Karpas-422 (cell line): ENCODE measurements at regions not wholly inside any gene's neighbourhood (a gene's known extent, or its start where the extent isn't known, plus 50 kb on each side); places are given as distances from the start of the nearest gene placed in this dataset.
"Not testable (repeated sequence)": the region's sequence is repeated elsewhere in the genome, so short reads cannot be mapped to it uniquely, and the experiment has no call there.

Experiments used
- DNase-seq: peaks from one replicate; pipeline ENCODE4 v3.0.0-alpha.2; 2015
- H2AFZ ChIP-seq: fragments of 200-600 bp; sonication (generic); 2 replicates; pipeline ENCODE4 v1.6.1; 2014; ENCODE audit warnings: antibody characterized with exemption, low read length, mixed read lengths
- H3K27ac ChIP-seq: fragments of 200-600 bp; sonication (generic); 2 replicates; pipeline ENCODE4 v1.5.1; 2014; ENCODE audit warnings: mild to moderate bottlenecking, low read length, moderate library complexity
- H3K27me3 ChIP-seq: fragments of 200-600 bp; sonication (generic); 2 replicates; pipeline ENCODE4 v1.6.1; 2014; ENCODE audit warnings: low read length, mixed read lengths
- H3K36me3 ChIP-seq: fragments of 200-600 bp; sonication (generic); 2 replicates; pipeline ENCODE4 v1.6.1; 2014; ENCODE audit warnings: low read length, mixed read lengths; ENCODE audit not compliant: insufficient read depth
- H3K4me1 ChIP-seq: fragments of 200-600 bp; sonication (generic); 2 replicates; pipeline ENCODE4 v1.6.1; 2014; ENCODE audit warnings: mild to moderate bottlenecking, low read length, mixed read lengths
- H3K4me2 ChIP-seq: fragments of 200-600 bp; sonication (generic); 2 replicates; pipeline ENCODE4 v1.6.1; 2014; ENCODE audit warnings: low read length, low read depth, mild to moderate bottlenecking; ENCODE audit not compliant: poor library complexity, severe bottlenecking
- H3K4me3 ChIP-seq: fragments of 200-600 bp; sonication (generic); 2 replicates; pipeline ENCODE4 v1.5.1; 2014; ENCODE audit warnings: mild to moderate bottlenecking, antibody characterized with exemption, low read length, mixed read lengths
- H3K79me2 ChIP-seq: fragments of 200-600 bp; sonication (generic); 2 replicates; pipeline ENCODE4 v1.6.1; 2014; ENCODE audit warnings: mild to moderate bottlenecking, low read length, mixed read lengths
- H3K9ac ChIP-seq: fragments of 200-600 bp; sonication (generic); 2 replicates; pipeline ENCODE4 v1.6.0; 2014; ENCODE audit warnings: low read length
- H3K9me2 ChIP-seq: fragments of 200-600 bp; sonication (generic), shearing (Covaris generic); replicated peaks from 2 replicates; pipeline ENCODE4 v1.6.0; 2014; ENCODE audit warnings: mild to moderate bottlenecking, low read length, moderate library complexity; ENCODE audit not compliant: insufficient read depth
- H3K9me3 ChIP-seq: fragments of 300-700, 200-600 bp; sonication (generic); 2 replicates; pipeline ENCODE4 v1.6.1; 2014; ENCODE audit warnings: low read length, mixed read lengths
- H4K20me1 ChIP-seq: fragments of 200-600 bp; sonication (generic); 2 replicates; pipeline ENCODE4 v1.6.1; 2014; ENCODE audit warnings: mild to moderate bottlenecking, antibody characterized with exemption, low read length, low read depth; ENCODE audit not compliant: insufficient read depth

DNA sequence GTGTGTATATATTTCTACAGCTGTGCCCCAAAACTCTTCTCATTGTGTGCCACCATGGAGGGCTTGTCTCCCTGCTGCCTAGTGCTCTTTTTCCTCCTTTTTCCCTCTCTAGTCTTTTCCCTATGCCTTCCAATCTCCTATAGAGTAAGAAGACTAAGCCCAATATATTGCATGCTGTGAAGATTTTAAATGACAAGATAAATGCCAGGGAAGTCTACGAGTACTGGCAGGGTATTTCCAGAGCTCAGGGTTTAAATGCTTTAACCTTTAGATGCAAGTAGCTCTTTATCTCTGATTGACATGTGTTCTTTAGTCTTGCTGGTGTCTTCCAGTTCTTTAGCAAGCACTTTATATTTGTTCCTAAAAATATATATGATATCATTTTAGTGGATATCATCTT lies 200.7 kb downstream of the SLITRK1 start:
- no peak overlapping the region for H3K4me2 ChIP-seq
- H3K9me2 ChIP-seq = no peaks in the 10 kb centered on the region
- H3K4me1 ChIP-seq = no peaks in the 10 kb centered on the region
- DNase-seq = no peak
- H4K20me1 ChIP-seq = no peaks in the 10 kb centered on the region
- no peaks in the 10 kb centered on the region; the same call in 1 of the 2 replicates for H3K9me3 ChIP-seq
- H3K4me3 ChIP-seq = no peak overlapping the region
- no peaks in the 10 kb centered on the region for H3K27me3 ChIP-seq
- no peak overlapping the region for H2AFZ ChIP-seq
- H3K79me2 ChIP-seq = no peaks in the 10 kb centered on the region
- no peak overlapping the region for H3K9ac ChIP-seq
- no peaks in the 10 kb centered on the region for H3K36me3 ChIP-seq
- no peak overlapping the region for H3K27ac ChIP-seq

DNA sequence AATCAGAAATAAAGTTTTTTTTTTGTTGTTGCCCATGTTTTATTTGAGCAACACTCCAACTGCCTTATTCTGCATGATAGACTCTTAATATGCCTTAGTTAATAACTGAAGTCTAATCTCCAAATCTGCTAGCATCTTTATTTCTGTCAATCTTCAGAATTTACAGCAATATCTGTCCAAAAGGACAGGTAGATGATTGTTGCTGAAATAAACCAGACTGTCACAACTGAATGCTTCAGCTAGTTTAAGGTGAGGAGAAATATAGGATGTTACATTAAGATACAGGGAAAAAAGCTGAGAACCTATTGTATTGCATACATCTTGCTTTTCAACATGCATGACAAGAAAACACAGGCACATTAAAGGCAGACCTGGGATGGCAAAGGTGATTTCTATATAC lies 204.3 kb downstream of the SLITRK1 start:
- DNase-seq = no peak
- H3K79me2 ChIP-seq = no peaks in the 10 kb centered on the region
- H3K4me3 ChIP-seq = no peak overlapping the region
- H3K9ac ChIP-seq = no peak overlapping the region
- no peak overlapping the region for H3K4me2 ChIP-seq
- H3K4me1 ChIP-seq = no peaks in the 10 kb centered on the region
- no peaks in the 10 kb centered on the region for H3K9me2 ChIP-seq
- H2AFZ ChIP-seq = no peak overlapping the region
- H3K27me3 ChIP-seq = no peaks in the 10 kb centered on the region
- no peaks in the 10 kb centered on the region for H4K20me1 ChIP-seq
- H3K36me3 ChIP-seq = no peaks in the 10 kb centered on the region
- no peak overlapping the region for H3K27ac ChIP-seq
- no peaks in the 10 kb centered on the region; the same call in 1 of the 2 replicates for H3K9me3 ChIP-seq

DNA sequence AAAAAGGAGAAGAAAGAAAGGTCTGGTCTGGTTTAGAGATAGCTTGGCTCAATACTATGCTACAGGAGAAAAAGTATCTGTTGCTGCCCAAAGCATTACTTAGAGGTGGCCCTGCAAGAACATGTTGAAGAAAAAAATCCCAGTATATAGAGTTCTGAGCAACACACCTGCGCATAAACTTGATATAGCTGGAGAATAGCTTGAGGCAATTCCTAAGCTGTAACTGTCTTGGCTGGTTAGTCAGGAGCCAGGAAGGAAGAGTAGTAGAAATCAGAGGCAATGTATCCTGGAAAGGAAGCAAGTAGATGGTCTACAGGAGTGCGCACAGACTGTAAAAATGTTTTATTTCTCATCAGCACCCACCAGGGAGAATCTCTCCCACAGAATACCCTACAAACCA lies 209.7 kb downstream of the SLITRK1 start:
- H3K79me2 ChIP-seq = no peaks in the 10 kb centered on the region
- H3K9ac ChIP-seq = no peak overlapping the region
- H3K4me3 ChIP-seq = no peak overlapping the region
- H2AFZ ChIP-seq = no peak overlapping the region
- no peak overlapping the region for H3K4me2 ChIP-seq
- H4K20me1 ChIP-seq = no peaks in the 10 kb centered on the region
- H3K9me3 ChIP-seq = peaks cover 3% of the 10 kb centered on the region; the same call in 1 of the 2 replicates
- H3K36me3 ChIP-seq = no peaks in the 10 kb centered on the region
- H3K9me2 ChIP-seq = no peaks in the 10 kb centered on the region
- no peaks in the 10 kb centered on the region for H3K27me3 ChIP-seq
- no peaks in the 10 kb centered on the region for H3K4me1 ChIP-seq
- no peak for DNase-seq
- no peak overlapping the region for H3K27ac ChIP-seq

DNA sequence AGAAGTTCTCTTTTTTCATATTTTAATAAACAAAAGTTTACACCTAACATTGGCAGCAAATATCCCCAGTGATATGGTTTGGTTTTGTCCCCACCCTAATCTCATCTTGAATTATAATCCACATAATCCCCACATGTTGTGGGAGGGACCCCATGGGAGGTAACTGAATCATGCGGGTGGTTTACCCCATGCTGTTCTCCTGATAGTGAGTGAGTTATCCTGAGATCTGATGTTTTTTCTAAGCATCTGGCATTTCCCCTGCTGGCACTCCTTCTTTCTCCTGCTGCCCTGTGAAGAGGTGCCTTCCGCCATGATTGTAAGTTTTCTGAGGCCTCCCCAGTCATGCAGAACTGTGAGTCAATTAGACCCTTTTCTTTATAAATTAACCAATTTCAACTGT lies 214.7 kb downstream of the SLITRK1 start:
- Histone ChIP-seq H3K4me2 (no peak overlapping the region), H3K27me3 (no peaks in the 10 kb centered on the region), H3K27ac (no peak overlapping the region), H3K79me2 (no peaks in the 10 kb centered on the region), H3K9me3 (peaks cover 13% of the 10 kb centered on the region; the same call in 1 of the 2 replicates), H4K20me1 (no peaks in the 10 kb centered on the region), H3K9me2 (no peaks in the 10 kb centered on the region), H3K4me1 (no peaks in the 10 kb centered on the region), H3K9ac (no peak overlapping the region), H3K4me3 (no peak overlapping the region), H3K36me3 (no peaks in the 10 kb centered on the region), H2AFZ (no peak overlapping the region)
- DNase-seq = no peak

DNA sequence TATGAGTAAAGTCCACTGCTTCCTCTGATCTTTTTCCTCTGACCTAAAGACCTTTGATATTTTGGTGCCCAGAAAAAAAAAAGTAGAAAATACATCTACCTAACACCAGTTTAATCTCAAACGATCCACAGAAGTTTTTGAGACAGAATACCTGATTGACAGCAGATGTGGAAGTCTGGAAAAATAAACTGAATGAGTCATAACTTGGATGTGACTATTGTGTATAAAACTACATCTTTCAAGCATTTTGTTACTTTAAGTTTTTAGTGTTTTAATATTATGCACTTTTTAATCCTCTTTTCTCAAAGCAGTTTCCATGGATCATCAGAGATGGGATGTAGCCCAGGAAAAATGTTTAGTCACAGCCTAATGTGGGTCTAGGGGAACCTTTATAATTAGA lies 216.1 kb downstream of the SLITRK1 start:
- Histone ChIP-seq H3K4me2 (no peak overlapping the region), H2AFZ (no peak overlapping the region), H4K20me1 (no peaks in the 10 kb centered on the region), H3K79me2 (no peaks in the 10 kb centered on the region), H3K9me3 (peaks cover 10% of the 10 kb centered on the region; the same call in 1 of the 2 replicates), H3K4me3 (no peak overlapping the region), H3K36me3 (no peaks in the 10 kb centered on the region), H3K9ac (no peak overlapping the region), H3K27ac (no peak overlapping the region), H3K9me2 (no peaks in the 10 kb centered on the region), H3K4me1 (no peaks in the 10 kb centered on the region), H3K27me3 (no peaks in the 10 kb centered on the region)
- no peak for DNase-seq

- H3K79me2 ChIP-seq = no peaks in the 10 kb centered on the region
These were observed 225.0 kb downstream of the SLITRK1 start for GRCh38 chr13:83657281-83657680.

GRCh38 chr13:83642617-83643016 lies 239.7 kb downstream of the SLITRK1 start:
- H3K36me3 ChIP-seq, H3K4me2 ChIP-seq, H3K4me3 ChIP-seq, DNase-seq, H3K9me2 ChIP-seq, H3K27ac ChIP-seq, H3K4me1 ChIP-seq, H4K20me1 ChIP-seq, H3K9me3 ChIP-seq, H3K9ac ChIP-seq, H2AFZ ChIP-seq, H3K79me2 ChIP-seq, H3K27me3 ChIP-seq: not testable (repeated sequence)

More at GRCh38 chr13:83657281-83657680, 225.0 kb downstream of the SLITRK1 start:
- no peak for DNase-seq
- Histone ChIP-seq H3K27me3 (no peaks in the 10 kb centered on the region), H4K20me1 (no peaks in the 10 kb centered on the region), H3K27ac (no peak overlapping the region), H3K4me2 (no peak overlapping the region), H3K4me1 (no peaks in the 10 kb centered on the region), H3K9me3 (peaks cover 13% of the 10 kb centered on the region; the same call in 1 of the 2 replicates), H2AFZ (no peak overlapping the region), H3K36me3 (no peaks in the 10 kb centered on the region), H3K9me2 (no peaks in the 10 kb centered on the region), H3K4me3 (no peak overlapping the region), H3K9ac (no peak overlapping the region)

- Histone ChIP-seq H4K20me1 (no peaks in the 10 kb centered on the region), H3K9me3 (peaks cover 3% of the 10 kb centered on the region; the same call in 1 of the 2 replicates), H3K9ac (no peak overlapping the region), H3K27ac (no peak overlapping the region), H3K4me2 (no peak overlapping the region), H3K9me2 (no peaks in the 10 kb centered on the region), H3K4me1 (no peaks in the 10 kb centered on the region), H3K79me2 (no peaks in the 10 kb centered on the region), H3K27me3 (no peaks in the 10 kb centered on the region), H3K36me3 (no peaks in the 10 kb centered on the region), H3K4me3 (no peak overlapping the region), H2AFZ (no peak overlapping the region)
- DNase-seq = no peak
These were observed 247.7 kb downstream of the SLITRK1 start for GRCh38 chr13:83634601-83635000.

- H3K9me3 ChIP-seq = peaks cover 3% of the 10 kb centered on the region; the same call in 1 of the 2 replicates
- H3K4me1 ChIP-seq = no peaks in the 10 kb centered on the region
- no peak overlapping the region for H3K4me2 ChIP-seq
- no peaks in the 10 kb centered on the region for H4K20me1 ChIP-seq
- H3K9me2 ChIP-seq = no peaks in the 10 kb centered on the region
- no peaks in the 10 kb centered on the region for H3K27me3 ChIP-seq
- no peak overlapping the region for H2AFZ ChIP-seq
- no peak for DNase-seq
- no peak overlapping the region for H3K4me3 ChIP-seq
- no peaks in the 10 kb centered on the region for H3K36me3 ChIP-seq
- H3K79me2 ChIP-seq = no peaks in the 10 kb centered on the region
- no peak overlapping the region for H3K9ac ChIP-seq
- no peak overlapping the region for H3K27ac ChIP-seq
These were observed 248.5 kb downstream of the SLITRK1 start for GRCh38 chr13:83633746-83634145.
